ENCODE measurements at regions not wholly inside any gene's neighbourhood (a gene's known extent, or its start where the extent isn't known, plus 50 kb on each side); places are given as distances from the start of the nearest gene placed in this dataset.

DNA sequence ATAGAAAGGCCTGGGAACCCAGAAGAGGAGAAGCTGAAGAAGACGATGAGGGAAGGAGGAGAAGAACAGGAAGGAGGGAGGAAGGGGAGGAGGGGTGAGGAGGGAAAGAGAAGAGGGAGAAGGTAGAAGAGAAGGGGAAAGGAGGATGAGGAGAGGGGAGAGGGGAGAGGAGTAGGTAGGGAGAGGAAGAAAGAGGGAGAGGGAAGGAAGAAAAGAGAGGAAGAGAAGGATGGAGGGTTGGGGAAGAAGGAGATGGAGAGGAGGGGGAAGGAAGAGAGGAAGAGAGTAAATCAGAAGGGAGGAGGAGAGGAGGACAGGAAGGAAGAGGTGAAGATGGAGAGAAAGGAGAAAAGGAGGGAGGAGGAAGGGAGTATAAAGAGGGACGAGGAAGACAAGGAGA lies 109.6 kb upstream of the IRX6 start:
- TF ChIP-seq, protein P1, sequence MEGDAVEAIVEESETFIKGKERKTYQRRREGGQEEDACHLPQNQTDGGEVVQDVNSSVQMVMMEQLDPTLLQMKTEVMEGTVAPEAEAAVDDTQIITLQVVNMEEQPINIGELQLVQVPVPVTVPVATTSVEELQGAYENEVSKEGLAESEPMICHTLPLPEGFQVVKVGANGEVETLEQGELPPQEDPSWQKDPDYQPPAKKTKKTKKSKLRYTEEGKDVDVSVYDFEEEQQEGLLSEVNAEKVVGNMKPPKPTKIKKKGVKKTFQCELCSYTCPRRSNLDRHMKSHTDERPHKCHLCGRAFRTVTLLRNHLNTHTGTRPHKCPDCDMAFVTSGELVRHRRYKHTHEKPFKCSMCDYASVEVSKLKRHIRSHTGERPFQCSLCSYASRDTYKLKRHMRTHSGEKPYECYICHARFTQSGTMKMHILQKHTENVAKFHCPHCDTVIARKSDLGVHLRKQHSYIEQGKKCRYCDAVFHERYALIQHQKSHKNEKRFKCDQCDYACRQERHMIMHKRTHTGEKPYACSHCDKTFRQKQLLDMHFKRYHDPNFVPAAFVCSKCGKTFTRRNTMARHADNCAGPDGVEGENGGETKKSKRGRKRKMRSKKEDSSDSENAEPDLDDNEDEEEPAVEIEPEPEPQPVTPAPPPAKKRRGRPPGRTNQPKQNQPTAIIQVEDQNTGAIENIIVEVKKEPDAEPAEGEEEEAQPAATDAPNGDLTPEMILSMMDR (IDR thresholded peaks at IDR 0.05) = no peak
- no peak for TF ChIP-seq ZFX (IDR thresholded peaks at IDR 0.05; ENCODE audit: borderline replicate concordance)

Measured in 22Rv1 (cell line).